Chondrocyte (in vitro differentiated cells): ENCODE measurements at regions not wholly inside any gene's neighbourhood (a gene's known extent, or its start where the extent isn't known, plus 50 kb on each side); places are given as distances from the start of the nearest gene placed in this dataset.

ENCODE experiments used
- DNase-seq: peaks from one replicate; pipeline ENCODE4 v3.0.0; 2021; ENCODE audit warnings: mixed read lengths, low spot score
- H3K27ac Mint-ChIP-seq: one replicate; pipeline ENCODE4 v1.8.0; 2021; ENCODE audit warnings: mild to moderate bottlenecking, moderate library complexity, mixed read lengths; ENCODE audit not compliant: unreplicated experiment
- H3K27me3 Mint-ChIP-seq: 2 replicates; pipeline ENCODE4 v1.8.0; 2021; ENCODE audit warnings: low read depth, mixed read lengths
- H3K36me3 Mint-ChIP-seq: 2 replicates; pipeline ENCODE4 v1.8.0; 2021; ENCODE audit warnings: low read depth, mixed read lengths
- H3K4me1 Mint-ChIP-seq: 2 replicates; pipeline ENCODE4 v1.8.0; 2021; ENCODE audit warnings: low read depth, mild to moderate bottlenecking, mixed read lengths
- H3K4me3 Mint-ChIP-seq: one replicate; pipeline ENCODE4 v1.8.0; 2021; ENCODE audit warnings: mild to moderate bottlenecking, moderate library complexity, mixed read lengths; ENCODE audit not compliant: unreplicated experiment
- H3K9me3 Mint-ChIP-seq: 2 replicates; pipeline ENCODE4 v1.8.0; 2021; ENCODE audit warnings: low read depth, mixed read lengths
- TF ChIP-seq, protein P1 (sequence below): fragments of 200-600 bp; sonication (generic); IDR thresholded peaks from 2 replicates; pipeline ENCODE4 v1.5.0; 2021; ENCODE audit warnings: antibody characterized with exemption, mild to moderate bottlenecking, moderate library complexity

DNA sequence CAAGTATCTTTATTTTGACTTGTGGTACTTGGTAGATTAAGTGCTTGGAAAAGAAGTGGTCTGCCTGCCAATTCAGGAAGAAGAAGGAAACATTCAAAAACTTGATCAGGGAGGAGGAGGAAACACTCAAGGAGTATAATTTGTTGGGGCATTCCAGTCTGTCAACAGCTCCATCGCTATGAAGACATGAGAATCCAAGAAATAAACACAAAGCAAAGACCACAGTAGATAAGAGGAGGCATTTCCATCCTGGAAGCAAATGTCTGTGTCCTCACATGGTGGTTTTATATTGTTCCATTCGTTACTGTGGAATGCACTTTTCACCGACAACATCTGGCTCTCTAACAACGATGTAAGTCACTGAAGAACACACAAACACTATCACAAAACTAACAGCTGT, 176.1 kb upstream of the FRMD4B start:
- TF ChIP-seq, protein P1, sequence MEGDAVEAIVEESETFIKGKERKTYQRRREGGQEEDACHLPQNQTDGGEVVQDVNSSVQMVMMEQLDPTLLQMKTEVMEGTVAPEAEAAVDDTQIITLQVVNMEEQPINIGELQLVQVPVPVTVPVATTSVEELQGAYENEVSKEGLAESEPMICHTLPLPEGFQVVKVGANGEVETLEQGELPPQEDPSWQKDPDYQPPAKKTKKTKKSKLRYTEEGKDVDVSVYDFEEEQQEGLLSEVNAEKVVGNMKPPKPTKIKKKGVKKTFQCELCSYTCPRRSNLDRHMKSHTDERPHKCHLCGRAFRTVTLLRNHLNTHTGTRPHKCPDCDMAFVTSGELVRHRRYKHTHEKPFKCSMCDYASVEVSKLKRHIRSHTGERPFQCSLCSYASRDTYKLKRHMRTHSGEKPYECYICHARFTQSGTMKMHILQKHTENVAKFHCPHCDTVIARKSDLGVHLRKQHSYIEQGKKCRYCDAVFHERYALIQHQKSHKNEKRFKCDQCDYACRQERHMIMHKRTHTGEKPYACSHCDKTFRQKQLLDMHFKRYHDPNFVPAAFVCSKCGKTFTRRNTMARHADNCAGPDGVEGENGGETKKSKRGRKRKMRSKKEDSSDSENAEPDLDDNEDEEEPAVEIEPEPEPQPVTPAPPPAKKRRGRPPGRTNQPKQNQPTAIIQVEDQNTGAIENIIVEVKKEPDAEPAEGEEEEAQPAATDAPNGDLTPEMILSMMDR = no peak
- Mint-ChIP-seq H3K4me3 (no peak overlapping the region), H3K36me3 (no peaks in the 10 kb centered on the region), H3K27ac (no peak overlapping the region), H3K9me3 (no peaks in the 10 kb centered on the region), H3K27me3 (peaks cover 2% of the 10 kb centered on the region), H3K4me1 (peaks cover 9% of the 10 kb centered on the region)
- no peak for DNase-seq

DNA sequence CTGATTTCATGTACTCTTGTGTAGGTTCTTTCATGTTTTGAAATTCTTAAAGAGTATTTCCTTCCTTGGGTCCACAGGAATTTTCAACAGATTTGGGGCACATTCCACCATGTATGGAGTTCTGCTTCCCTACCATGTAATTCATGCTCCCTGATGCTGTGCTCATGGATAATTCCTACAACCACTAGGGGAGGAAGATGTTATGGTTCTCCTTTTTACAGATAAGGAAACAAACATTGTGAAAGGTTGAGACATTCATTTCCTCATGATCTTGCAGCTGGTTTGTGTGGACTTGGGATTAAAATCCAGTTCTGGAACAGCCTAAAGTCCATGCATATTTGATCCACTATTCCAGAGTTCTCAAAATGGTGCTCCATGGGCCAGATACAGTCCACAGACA, 174.9 kb upstream of the FRMD4B start:
- no peak overlapping the region for H3K4me3 Mint-ChIP-seq
- H3K4me1 Mint-ChIP-seq = peaks cover 9% of the 10 kb centered on the region
- DNase-seq = no peak
- no peaks in the 10 kb centered on the region for H3K36me3 Mint-ChIP-seq
- TF ChIP-seq, protein P1 = no peak
- no peaks in the 10 kb centered on the region for H3K9me3 Mint-ChIP-seq
- H3K27me3 Mint-ChIP-seq = peaks cover 5% of the 10 kb centered on the region
- no peak overlapping the region for H3K27ac Mint-ChIP-seq

DNA sequence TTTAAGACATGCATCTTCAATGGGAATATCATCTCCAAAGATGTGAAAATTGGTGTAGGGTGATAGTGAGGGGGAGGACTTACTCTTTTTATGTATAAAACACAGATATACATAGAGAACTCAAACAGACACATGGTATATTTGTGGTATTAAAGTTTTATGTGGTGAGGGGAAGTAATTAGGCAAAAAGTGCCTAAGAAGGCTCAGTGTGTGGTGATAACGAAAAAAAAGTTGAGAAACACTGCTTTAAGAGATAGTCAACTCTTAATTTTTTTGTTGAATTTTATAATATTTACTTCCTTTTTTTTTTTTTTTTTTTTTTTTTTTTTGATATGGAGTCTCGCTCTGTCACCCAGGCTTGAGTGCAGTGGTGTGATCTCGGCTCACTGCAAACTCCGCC, 174.2 kb upstream of the FRMD4B start:
- Mint-ChIP-seq H3K9me3 (no peaks in the 10 kb centered on the region), H3K27ac (no peak overlapping the region), H3K27me3 (peaks cover 8% of the 10 kb centered on the region), H3K4me1 (peaks cover 9% of the 10 kb centered on the region), H3K36me3 (no peaks in the 10 kb centered on the region), H3K4me3 (no peak overlapping the region)
- DNase-seq = no peak
- TF ChIP-seq, protein P1 = no peak

DNA sequence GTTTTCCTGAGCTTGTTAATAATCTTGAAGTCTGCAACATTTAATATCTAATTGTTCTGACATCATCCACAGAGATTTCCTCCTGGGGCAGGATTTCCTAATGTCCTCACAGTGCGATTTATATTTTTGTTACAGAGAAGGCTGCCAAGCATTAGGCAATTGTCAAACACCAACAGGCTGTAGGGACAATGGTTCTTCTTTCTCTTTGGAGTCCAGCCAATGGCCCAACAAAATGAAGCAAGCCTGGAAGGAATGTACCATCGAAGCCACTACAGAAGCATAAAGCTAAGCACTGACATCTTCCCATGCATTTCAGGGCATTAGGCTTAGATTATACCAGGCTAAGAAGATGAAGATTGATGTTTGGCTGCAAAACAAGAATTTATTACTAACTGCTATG, 173.0 kb upstream of the FRMD4B start:
- no peaks in the 10 kb centered on the region for H3K9me3 Mint-ChIP-seq
- TF ChIP-seq, protein P1 = no peak
- peaks cover 11% of the 10 kb centered on the region for H3K27me3 Mint-ChIP-seq
- peaks cover 9% of the 10 kb centered on the region for H3K4me1 Mint-ChIP-seq
- no peak for DNase-seq
- no peaks in the 10 kb centered on the region for H3K36me3 Mint-ChIP-seq
- H3K4me3 Mint-ChIP-seq = no peak overlapping the region
- H3K27ac Mint-ChIP-seq = no peak overlapping the region

DNA sequence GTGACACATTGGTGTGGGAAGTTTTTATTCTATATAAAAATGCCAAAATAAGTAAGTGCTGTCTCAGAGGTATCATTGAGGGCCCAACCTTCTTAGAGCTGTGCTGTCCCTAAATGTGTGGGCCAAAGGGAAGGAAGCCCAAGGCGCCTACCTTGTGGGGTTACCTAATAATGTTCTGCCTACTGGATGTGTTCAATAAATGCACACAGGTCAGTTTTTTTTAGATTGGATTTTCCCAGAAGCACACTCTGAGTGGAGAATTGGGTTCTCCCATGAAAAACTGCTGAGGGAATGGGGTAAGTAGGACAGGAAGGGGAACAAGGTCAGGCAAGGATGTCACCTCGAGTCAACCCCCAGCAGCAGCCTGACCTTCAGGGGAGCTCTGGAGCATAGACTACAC, 168.7 kb upstream of the FRMD4B start:
- H3K4me1 Mint-ChIP-seq = peaks cover 13% of the 10 kb centered on the region
- TF ChIP-seq, protein P1 = no peak
- peaks cover 27% of the 10 kb centered on the region for H3K27me3 Mint-ChIP-seq
- no peak overlapping the region for H3K27ac Mint-ChIP-seq
- no peak for DNase-seq
- H3K36me3 Mint-ChIP-seq = no peaks in the 10 kb centered on the region
- H3K4me3 Mint-ChIP-seq = no peak overlapping the region
- H3K9me3 Mint-ChIP-seq = no peaks in the 10 kb centered on the region
